ENCODE measurements at regions not wholly inside any gene's neighbourhood (a gene's known extent, or its start where the extent isn't known, plus 50 kb on each side); places are given as distances from the start of the nearest gene placed in this dataset.

- no peak overlapping the region for H3K4me2 ChIP-seq (ENCODE audit: low read depth, low read length)
- no peak for DNase-seq
- no peak overlapping the region for H3K9ac ChIP-seq (ENCODE audit: low read length)
- no peaks in the 10 kb centered on the region for H3K36me3 ChIP-seq (replicated peaks; ENCODE audit: insufficient read depth, low read length)
- no peak overlapping the region for H3K27ac ChIP-seq (ENCODE audit: low read length)
- H4K20me1 ChIP-seq (ENCODE audit: insufficient read depth, low read length) = no peaks in the 10 kb centered on the region
- H3K4me3 ChIP-seq (ENCODE audit: low read length) = no peak overlapping the region
- no peaks in the 10 kb centered on the region for H3K79me2 ChIP-seq (ENCODE audit: low read length)
- no peak overlapping the region for H2AFZ ChIP-seq (ENCODE audit: low read length)
- H3K4me1 ChIP-seq (ENCODE audit: low read length) = no peaks in the 10 kb centered on the region
- H3K9me3 ChIP-seq (replicated peaks; ENCODE audit: insufficient read depth, low read length) = no peaks in the 10 kb centered on the region
- H3K9me2 ChIP-seq (replicated peaks; ENCODE audit: insufficient read depth, low read length) = no peaks in the 10 kb centered on the region
- TF ChIP-seq EZH2 (optimal IDR thresholded peaks at IDR 0.05; ENCODE audit: low read depth, low read length) (no peak), EZH2phosphoT487 (IDR thresholded peaks at IDR 0.05; ENCODE audit: low read length) (no peak)
- TF ChIP-seq, protein P1, sequence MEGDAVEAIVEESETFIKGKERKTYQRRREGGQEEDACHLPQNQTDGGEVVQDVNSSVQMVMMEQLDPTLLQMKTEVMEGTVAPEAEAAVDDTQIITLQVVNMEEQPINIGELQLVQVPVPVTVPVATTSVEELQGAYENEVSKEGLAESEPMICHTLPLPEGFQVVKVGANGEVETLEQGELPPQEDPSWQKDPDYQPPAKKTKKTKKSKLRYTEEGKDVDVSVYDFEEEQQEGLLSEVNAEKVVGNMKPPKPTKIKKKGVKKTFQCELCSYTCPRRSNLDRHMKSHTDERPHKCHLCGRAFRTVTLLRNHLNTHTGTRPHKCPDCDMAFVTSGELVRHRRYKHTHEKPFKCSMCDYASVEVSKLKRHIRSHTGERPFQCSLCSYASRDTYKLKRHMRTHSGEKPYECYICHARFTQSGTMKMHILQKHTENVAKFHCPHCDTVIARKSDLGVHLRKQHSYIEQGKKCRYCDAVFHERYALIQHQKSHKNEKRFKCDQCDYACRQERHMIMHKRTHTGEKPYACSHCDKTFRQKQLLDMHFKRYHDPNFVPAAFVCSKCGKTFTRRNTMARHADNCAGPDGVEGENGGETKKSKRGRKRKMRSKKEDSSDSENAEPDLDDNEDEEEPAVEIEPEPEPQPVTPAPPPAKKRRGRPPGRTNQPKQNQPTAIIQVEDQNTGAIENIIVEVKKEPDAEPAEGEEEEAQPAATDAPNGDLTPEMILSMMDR (IDR thresholded peaks at IDR 0.05; ENCODE audit: low read length) = no peak
- H3K27me3 ChIP-seq (replicated peaks; ENCODE audit: insufficient read depth, low read length) = no peaks in the 10 kb centered on the region
- no peaks in the 10 kb centered on the region for H3F3A ChIP-seq (ENCODE audit: insufficient read depth, low read length)
Measured at GRCh38 chr6:165991341-165991740, 176.3 kb downstream of the TBXT start.

DNA sequence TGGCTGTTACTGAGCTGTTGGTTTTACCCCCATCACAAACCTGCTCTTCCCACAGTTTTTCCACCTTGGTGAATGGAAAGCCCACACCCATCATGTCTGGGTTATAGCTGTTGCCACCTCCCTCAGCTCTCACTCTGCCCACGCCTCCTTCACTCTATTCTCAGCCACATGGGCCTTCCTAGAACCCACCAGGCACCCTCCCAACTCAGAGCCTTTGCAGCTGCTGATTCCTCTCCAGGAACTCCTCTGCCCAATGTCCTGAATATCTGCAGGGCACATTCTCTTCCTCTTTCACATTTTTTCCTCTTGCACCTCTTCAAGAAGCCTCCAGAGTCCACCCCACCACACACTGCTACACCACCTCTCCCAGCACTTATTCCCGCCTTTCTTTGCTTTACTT, 177.4 kb downstream of the TBXT start:
- H3K36me3 ChIP-seq (replicated peaks; ENCODE audit: insufficient read depth, low read length) = no peaks in the 10 kb centered on the region
- no peak overlapping the region for H3K27ac ChIP-seq (ENCODE audit: low read length)
- H3K9me2 ChIP-seq (replicated peaks; ENCODE audit: insufficient read depth, low read length) = no peaks in the 10 kb centered on the region
- no peak for TF ChIP-seq EZH2 (optimal IDR thresholded peaks at IDR 0.05; ENCODE audit: low read depth, low read length)
- H3K4me1 ChIP-seq (ENCODE audit: low read length) = no peaks in the 10 kb centered on the region
- no peaks in the 10 kb centered on the region for H3K27me3 ChIP-seq (replicated peaks; ENCODE audit: insufficient read depth, low read length)
- no peaks in the 10 kb centered on the region for H3K9me3 ChIP-seq (replicated peaks; ENCODE audit: insufficient read depth, low read length)
- H3K4me2 ChIP-seq (ENCODE audit: low read depth, low read length) = no peak overlapping the region
- no peaks in the 10 kb centered on the region for H3F3A ChIP-seq (ENCODE audit: insufficient read depth, low read length)
- no peak overlapping the region for H3K4me3 ChIP-seq (ENCODE audit: low read length)
- H3K9ac ChIP-seq (ENCODE audit: low read length) = no peak overlapping the region
- H2AFZ ChIP-seq (ENCODE audit: low read length) = no peak overlapping the region
- no peaks in the 10 kb centered on the region for H3K79me2 ChIP-seq (ENCODE audit: low read length)
- H4K20me1 ChIP-seq (ENCODE audit: insufficient read depth, low read length) = no peaks in the 10 kb centered on the region
- DNase-seq = no peak

- no peak for DNase-seq
Measured at GRCh38 chr6:165988757-165989456, 178.7 kb downstream of the TBXT start.

More at GRCh38 chr6:165988757-165989456, 178.7 kb downstream of the TBXT start:
- H4K20me1 ChIP-seq (ENCODE audit: insufficient read depth, low read length) = no peaks in the 10 kb centered on the region
- no peaks in the 10 kb centered on the region for H3K79me2 ChIP-seq (ENCODE audit: low read length)
- H3K4me2 ChIP-seq (ENCODE audit: low read depth, low read length) = no peak overlapping the region
- H3K9ac ChIP-seq (ENCODE audit: low read length) = no peak overlapping the region
- no peaks in the 10 kb centered on the region for H3F3A ChIP-seq (ENCODE audit: insufficient read depth, low read length)
- H2AFZ ChIP-seq (ENCODE audit: low read length) = no peak overlapping the region
- H3K4me3 ChIP-seq (ENCODE audit: low read length) = no peak overlapping the region
- no peaks in the 10 kb centered on the region for H3K4me1 ChIP-seq (ENCODE audit: low read length)
- no peak overlapping the region for H3K27ac ChIP-seq (ENCODE audit: low read length)
- H3K9me3 ChIP-seq (replicated peaks; ENCODE audit: insufficient read depth, low read length) = no peaks in the 10 kb centered on the region
- TF ChIP-seq EZH2phosphoT487 (IDR thresholded peaks at IDR 0.05; ENCODE audit: low read length) (no peak), EZH2 (optimal IDR thresholded peaks at IDR 0.05; ENCODE audit: low read depth, low read length) (no peak)
- TF ChIP-seq, protein P1 (IDR thresholded peaks at IDR 0.05; ENCODE audit: low read length) = no peak
- H3K36me3 ChIP-seq (replicated peaks; ENCODE audit: insufficient read depth, low read length) = no peaks in the 10 kb centered on the region
- H3K27me3 ChIP-seq (replicated peaks; ENCODE audit: insufficient read depth, low read length) = no peaks in the 10 kb centered on the region
- no peaks in the 10 kb centered on the region for H3K9me2 ChIP-seq (replicated peaks; ENCODE audit: insufficient read depth, low read length)

Data from MM.1S (cell line).